GM19351 (cell line): ENCODE measurements at regions not wholly inside any gene's neighbourhood (a gene's known extent, or its start where the extent isn't known, plus 50 kb on each side); places are given as distances from the start of the nearest gene placed in this dataset.

Source experiments
- ATAC-seq: cut with Tn5 transposase; IDR thresholded peaks from one replicate; pipeline ENCODE4 v1.9.1; 2021; ENCODE audit warnings: mild to moderate bottlenecking, moderate library complexity; ENCODE audit not compliant: unreplicated experiment

GRCh38 chr7:156487811-156488533 is 152.6 kb upstream of the RNF32 start:
- no peak for ATAC-seq

- no peak for ATAC-seq
These were observed 159.9 kb upstream of the RNF32 start for GRCh38 chr7:156480671-156481070.

GRCh38 chr7:156479596-156479995 is 161.0 kb upstream of the RNF32 start:
- ATAC-seq, result no peak

- no peak for ATAC-seq
These were observed 162.1 kb upstream of the RNF32 start for GRCh38 chr7:156478486-156478885.

GRCh38 chr7:156475666-156476065 is 164.9 kb upstream of the RNF32 start:
- ATAC-seq, result no peak

- ATAC-seq, result peak; percentile 56
These were observed 165.4 kb upstream of the RNF32 start for GRCh38 chr7:156475179-156475578.

- ATAC-seq, result peak; percentile 61
These were observed 166.3 kb upstream of the RNF32 start for GRCh38 chr7:156474241-156474743.

GRCh38 chr7:156473476-156474240 is 166.9 kb upstream of the RNF32 start:
- no peak for ATAC-seq

- ATAC-seq, result no peak
These were observed 168.3 kb upstream of the RNF32 start for GRCh38 chr7:156472267-156472666.

GRCh38 chr7:156470399-156471320 is 169.9 kb upstream of the RNF32 start:
- ATAC-seq, result no peak

- no peak for ATAC-seq
These were observed 173.5 kb upstream of the RNF32 start for GRCh38 chr7:156466955-156467625.

- ATAC-seq, result no peak
These were observed 174.3 kb upstream of the RNF32 start for GRCh38 chr7:156466272-156466671.

- no peak for ATAC-seq
These were observed 175.4 kb upstream of the RNF32 start for GRCh38 chr7:156465186-156465585.

- no peak for ATAC-seq
These were observed 176.2 kb upstream of the RNF32 start for GRCh38 chr7:156464339-156464738.

GRCh38 chr7:156463280-156463679 is 177.3 kb upstream of the RNF32 start:
- no peak for ATAC-seq

- no peak for ATAC-seq
These were observed 178.5 kb upstream of the RNF32 start for GRCh38 chr7:156461881-156462665.

- ATAC-seq, result no peak
These were observed 179.5 kb upstream of the RNF32 start for GRCh38 chr7:156460858-156461627.

- no peak for ATAC-seq
These were observed 181.0 kb upstream of the RNF32 start for GRCh38 chr7:156459582-156459981.

GRCh38 chr7:156459067-156459466 is 181.5 kb upstream of the RNF32 start:
- ATAC-seq, result no peak
